SJCRH30 (cell line): ENCODE measurements at regions not wholly inside any gene's neighbourhood (a gene's known extent, or its start where the extent isn't known, plus 50 kb on each side); places are given as distances from the start of the nearest gene placed in this dataset.

ENCODE experiments used
- DNase-seq, 2 experiments: peaks; one replicate each; pipeline ENCODE4 v3.0.0-alpha.2; 2015 to 2020
- H3K27ac ChIP-seq: fragments of 250-450 bp; sonication (Bioruptor Pico); 2 replicates; pipeline ENCODE4 v1.5.1; 2020; ENCODE audit warnings: mild to moderate bottlenecking, moderate library complexity
- H3K27me3 ChIP-seq: fragments of 250-450 bp; sonication (Bioruptor Pico); 2 replicates; pipeline ENCODE4 v1.5.1; 2020; ENCODE audit warnings: mild to moderate bottlenecking, moderate library complexity
- H3K36me3 ChIP-seq: fragments of 250-450 bp; sonication (Bioruptor Pico); 2 replicates; pipeline ENCODE4 v1.5.1; 2020; ENCODE audit warnings: mild to moderate bottlenecking, moderate library complexity
- H3K4me1 ChIP-seq: fragments of 250-450 bp; sonication (Bioruptor Pico); 2 replicates; pipeline ENCODE4 v1.5.1; 2020; ENCODE audit warnings: mild to moderate bottlenecking, moderate library complexity
- H3K4me3 ChIP-seq: fragments of 250-450 bp; sonication (Bioruptor Pico); 2 replicates; pipeline ENCODE4 v1.5.1; 2020; ENCODE audit warnings: mild to moderate bottlenecking, moderate library complexity
- H3K9me3 ChIP-seq: fragments of 250-450 bp; sonication (Bioruptor Pico); replicated peaks from 2 replicates; pipeline ENCODE4 v1.5.1; 2020; ENCODE audit warnings: mild to moderate bottlenecking, moderate library complexity

DNA sequence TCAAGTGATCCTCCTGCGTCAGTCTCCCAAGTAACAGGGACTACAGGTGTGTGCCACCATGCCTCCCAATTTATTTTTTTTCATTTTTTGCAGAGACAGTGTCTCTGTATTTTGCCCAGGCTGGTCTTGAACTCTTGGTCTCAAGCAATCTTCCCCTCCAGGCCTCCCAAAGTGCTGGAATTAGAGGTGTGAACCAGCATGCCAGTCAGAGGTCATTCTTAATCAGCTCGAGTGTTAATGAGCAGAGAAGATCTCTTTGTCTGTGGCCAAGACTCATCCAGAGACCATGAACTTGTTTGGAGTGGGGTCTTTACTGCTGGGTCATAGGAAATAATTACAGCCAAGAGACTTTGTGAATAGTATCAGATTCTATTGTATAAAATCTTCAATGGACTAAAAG lies 99.2 kb upstream of the AP1S2 start:
- DNase-seq: no peak
- H3K9me3 ChIP-seq: no peaks in the 10 kb centered on the region
- H3K27ac ChIP-seq: no peak overlapping the region
- H3K36me3 ChIP-seq: no peaks in the 10 kb centered on the region
- H3K4me3 ChIP-seq: no peak overlapping the region
- no peaks in the 10 kb centered on the region for H3K27me3 ChIP-seq
- no peaks in the 10 kb centered on the region for H3K4me1 ChIP-seq

DNA sequence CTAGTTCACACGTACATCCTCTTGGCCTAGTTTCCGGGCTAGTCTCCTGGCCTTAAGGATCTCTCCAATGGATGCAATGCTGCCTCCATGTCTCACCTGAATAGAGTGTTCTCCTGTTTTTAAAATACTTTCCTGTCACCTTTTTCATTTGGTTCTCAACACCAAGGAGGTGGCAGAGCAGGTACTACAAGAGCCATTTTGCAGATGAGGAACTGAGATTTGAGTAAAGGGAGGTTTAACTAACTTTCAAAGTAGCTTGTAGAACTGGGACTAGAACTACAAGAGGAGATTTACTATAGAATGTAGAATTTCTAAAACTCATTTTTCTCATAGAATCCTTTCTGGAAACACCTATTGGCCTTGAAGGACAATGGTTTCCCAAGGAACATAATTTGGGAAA lies 97.6 kb upstream of the AP1S2 start:
- no peak overlapping the region for H3K27ac ChIP-seq
- DNase-seq: no peak
- H3K36me3 ChIP-seq: no peaks in the 10 kb centered on the region
- H3K27me3 ChIP-seq: no peaks in the 10 kb centered on the region
- no peaks in the 10 kb centered on the region for H3K9me3 ChIP-seq
- no peaks in the 10 kb centered on the region for H3K4me1 ChIP-seq
- H3K4me3 ChIP-seq: no peak overlapping the region

DNA sequence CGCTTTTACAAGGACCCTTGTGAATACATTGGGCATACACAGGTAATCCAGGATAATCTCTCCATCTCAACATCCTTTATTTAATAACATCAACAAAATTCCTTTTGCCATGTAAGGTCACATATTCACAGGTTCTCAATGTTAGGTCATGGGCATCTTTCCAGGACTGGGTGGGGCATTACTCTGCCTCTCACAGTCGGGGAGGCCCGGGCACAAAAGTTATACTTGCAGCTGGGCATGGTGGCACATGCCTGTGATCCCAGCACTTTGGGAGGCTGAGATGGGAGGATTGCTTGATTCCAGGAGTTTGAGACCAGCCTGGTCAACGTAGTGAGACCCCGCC lies 93.7 kb upstream of the AP1S2 start:
- DNase-seq: no peak
- Histone ChIP-seq H3K4me3 (no peak overlapping the region), H3K9me3 (no peaks in the 10 kb centered on the region), H3K36me3 (no peaks in the 10 kb centered on the region), H3K27me3 (no peaks in the 10 kb centered on the region), H3K27ac (no peak overlapping the region), H3K4me1 (no peaks in the 10 kb centered on the region)

DNA sequence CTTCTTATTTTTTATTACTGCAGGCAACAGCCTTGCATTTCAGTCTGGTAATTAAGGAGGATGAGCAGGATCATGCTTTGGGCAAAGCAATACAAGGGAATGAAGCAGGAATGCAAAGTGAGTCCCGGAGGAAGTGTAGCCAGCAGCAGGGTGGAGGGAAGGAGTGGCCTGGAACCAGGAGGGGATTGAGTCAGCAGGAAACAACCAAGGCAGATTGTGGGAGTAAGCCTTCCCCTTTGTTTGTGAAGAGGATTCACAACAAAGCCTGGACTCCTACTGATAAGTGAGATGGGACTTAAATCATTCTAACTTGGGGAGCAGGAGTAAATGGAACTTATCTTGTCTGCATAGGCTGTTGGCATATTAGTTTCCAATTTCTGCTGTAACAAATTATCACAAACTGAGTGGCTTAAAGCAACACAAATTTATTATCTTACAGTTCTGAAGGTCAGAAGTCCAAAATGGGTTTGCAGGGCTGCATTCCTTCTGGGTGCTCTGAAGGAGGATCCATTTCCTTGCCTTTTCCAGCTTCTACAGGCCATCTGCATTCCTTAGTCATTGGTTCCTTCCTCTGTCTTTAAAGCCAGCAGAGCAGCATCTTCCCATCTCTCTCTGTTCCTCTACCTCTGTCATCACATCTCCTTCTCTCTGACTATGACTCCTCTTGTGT lies 93.2 kb upstream of the AP1S2 start:
- DNase-seq: peak; percentile 7 to 9
- Histone ChIP-seq H3K36me3 (no peaks in the 10 kb centered on the region), H3K4me3 (no peak overlapping the region), H3K9me3 (no peaks in the 10 kb centered on the region), H3K27me3 (no peaks in the 10 kb centered on the region), H3K4me1 (no peaks in the 10 kb centered on the region), H3K27ac (no peak overlapping the region)

DNA sequence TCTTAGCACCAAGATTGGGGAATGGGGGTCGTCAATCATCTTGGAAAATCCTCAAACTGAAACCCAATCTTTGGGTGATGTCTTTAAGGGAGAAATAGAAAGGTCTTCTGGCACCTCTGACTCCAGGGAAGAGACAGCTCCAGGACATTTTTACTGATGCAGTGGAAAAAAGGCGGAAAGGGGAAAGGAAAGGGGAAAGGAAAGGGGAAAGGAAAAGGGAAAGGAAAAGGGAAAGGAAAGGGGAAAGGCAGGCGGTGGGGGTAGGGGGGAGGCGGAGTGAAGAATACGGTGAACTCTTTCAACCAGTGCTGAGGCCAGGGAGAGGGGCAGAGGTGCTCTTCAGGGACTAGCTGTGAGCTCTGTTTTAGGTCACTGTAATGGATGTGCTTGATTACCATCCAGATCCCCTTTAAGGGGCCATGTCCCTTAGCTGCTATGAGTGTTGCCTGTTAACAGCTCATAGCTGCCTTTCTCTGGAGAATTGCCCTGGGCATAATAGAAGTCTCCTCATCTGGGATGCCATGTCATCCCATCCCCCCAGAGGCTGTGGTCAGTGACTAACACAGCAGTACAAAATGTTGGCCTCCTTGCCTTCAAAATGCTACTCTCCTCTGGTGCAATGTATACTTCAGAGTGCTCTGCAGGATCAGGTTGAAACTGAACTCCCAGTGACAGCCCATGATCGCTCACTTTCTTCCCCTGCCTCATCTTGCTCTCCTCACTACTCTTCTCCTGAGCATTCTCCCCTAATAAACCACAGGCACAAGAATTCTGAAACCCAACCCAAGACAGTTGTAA lies 92.4 kb upstream of the AP1S2 start:
- no peak overlapping the region for H3K27ac ChIP-seq
- peak; percentile 12 to 21 for DNase-seq
- H3K4me3 ChIP-seq: no peak overlapping the region
- H3K4me1 ChIP-seq: no peaks in the 10 kb centered on the region
- H3K36me3 ChIP-seq: no peaks in the 10 kb centered on the region
- H3K27me3 ChIP-seq: no peaks in the 10 kb centered on the region
- no peaks in the 10 kb centered on the region for H3K9me3 ChIP-seq

DNA sequence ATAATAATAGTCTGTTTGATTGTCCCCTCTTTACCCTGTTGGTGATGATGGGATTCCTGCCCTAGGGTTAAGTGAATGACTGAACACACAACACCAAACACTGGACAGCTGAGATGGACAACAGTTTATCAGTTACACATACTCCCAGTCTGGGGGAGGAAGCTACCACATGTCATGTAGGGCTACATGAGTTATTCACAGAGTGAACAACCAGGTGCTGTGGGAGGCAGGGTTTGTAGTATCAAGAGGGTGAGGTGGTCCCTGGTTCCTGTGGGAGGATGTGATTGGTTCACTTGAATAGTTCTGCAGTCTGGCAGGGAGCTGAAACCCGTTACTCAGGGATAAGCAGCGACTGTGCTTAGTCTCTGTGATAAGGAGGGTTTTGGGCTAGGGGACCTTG lies 88.8 kb upstream of the AP1S2 start:
- no peaks in the 10 kb centered on the region for H3K9me3 ChIP-seq
- no peak overlapping the region for H3K27ac ChIP-seq
- H3K36me3 ChIP-seq: no peaks in the 10 kb centered on the region
- H3K4me3 ChIP-seq: no peak overlapping the region
- DNase-seq: no peak
- no peaks in the 10 kb centered on the region for H3K27me3 ChIP-seq
- H3K4me1 ChIP-seq: no peaks in the 10 kb centered on the region

DNA sequence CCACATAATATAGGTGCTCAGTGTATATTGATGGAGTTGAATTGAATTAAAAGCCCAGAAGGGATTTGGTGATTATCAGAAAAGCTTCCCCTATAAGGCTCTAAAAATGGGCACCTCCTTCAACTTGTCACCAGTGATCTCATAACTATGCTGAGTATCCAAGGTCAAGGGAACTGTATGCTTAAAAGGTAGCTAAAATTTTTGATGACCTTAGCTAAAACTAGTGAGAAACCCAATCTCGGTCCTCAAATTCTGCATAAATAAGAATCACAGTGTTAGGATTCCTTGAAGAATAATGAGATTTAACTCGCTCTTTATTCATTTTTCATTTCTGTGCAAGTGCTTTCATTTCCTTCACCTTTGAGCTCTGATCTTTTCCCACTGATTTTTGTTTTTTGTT lies 87.7 kb upstream of the AP1S2 start:
- no peak for DNase-seq
- no peaks in the 10 kb centered on the region for H3K4me1 ChIP-seq
- H3K9me3 ChIP-seq: no peaks in the 10 kb centered on the region
- H3K27me3 ChIP-seq: no peaks in the 10 kb centered on the region
- no peaks in the 10 kb centered on the region for H3K36me3 ChIP-seq
- H3K4me3 ChIP-seq: no peak overlapping the region
- H3K27ac ChIP-seq: no peak overlapping the region

DNA sequence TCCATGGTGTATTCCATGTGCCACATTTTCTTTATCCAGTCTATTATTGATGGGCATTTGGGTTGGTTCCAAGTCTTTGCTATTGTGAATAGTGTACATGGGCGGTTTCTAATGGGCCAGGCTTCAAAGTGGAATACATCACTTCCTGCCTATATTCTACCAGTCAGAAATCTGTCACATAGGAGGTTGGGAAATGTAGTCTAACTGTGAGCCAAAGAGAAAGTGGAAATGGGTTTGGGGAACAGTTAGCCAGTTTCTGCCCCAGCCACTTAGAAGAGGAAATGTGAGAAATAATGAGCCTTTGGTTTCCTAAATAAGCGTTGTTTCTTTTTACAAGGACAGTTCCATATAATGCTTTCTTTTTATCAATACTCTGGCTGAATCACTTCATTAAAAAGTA lies 85.1 kb upstream of the AP1S2 start:
- Histone ChIP-seq H3K4me3 (no peak overlapping the region), H3K27ac (no peak overlapping the region), H3K36me3 (no peaks in the 10 kb centered on the region), H3K9me3 (no peaks in the 10 kb centered on the region), H3K27me3 (no peaks in the 10 kb centered on the region), H3K4me1 (no peaks in the 10 kb centered on the region)
- DNase-seq: no peak

DNA sequence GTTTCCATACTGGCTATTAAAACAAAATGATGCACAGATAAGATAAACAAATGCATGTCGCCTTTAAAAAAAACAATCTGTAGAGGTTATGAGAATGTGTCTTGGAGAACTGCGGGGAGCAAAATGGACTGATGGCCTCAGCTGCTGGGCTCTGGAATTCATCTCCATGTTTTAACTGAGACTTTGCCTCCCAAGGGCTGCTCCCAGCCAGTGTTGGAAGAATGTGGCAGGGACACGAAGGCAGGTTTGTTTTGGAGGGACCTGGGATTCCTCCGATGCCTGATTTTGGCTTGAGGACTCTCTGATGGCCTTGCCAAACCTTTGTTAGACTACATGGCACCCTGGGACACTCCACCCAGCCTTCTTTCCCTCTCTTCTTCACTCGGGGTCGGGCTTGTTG lies 83.5 kb upstream of the AP1S2 start:
- Histone ChIP-seq H3K4me1 (no peaks in the 10 kb centered on the region), H3K9me3 (no peaks in the 10 kb centered on the region), H3K27ac (no peak overlapping the region), H3K27me3 (0 out of 2 replicates have a peak, but pooled peaks cover 3% of the 10 kb centered on the region), H3K4me3 (no peak overlapping the region), H3K36me3 (no peaks in the 10 kb centered on the region)
- DNase-seq: no peak

DNA sequence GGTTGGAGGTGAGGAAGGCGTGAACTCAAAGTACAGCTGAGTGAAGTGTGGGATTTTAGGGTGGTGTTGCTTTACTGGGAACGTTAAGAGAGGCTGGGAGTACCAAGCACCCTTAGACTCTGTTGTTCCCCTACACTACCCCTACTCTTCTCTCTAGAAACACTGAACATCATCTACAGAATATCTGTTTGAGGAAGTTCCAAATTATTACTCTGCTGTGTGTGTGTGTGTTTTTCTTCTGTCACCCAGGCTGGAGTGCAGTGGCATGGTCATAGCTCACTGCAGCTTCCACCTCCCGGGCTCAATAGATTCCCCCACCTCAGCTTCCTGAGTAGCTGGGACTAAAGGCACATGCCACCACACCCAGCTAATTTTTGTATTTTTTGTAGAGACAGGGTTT lies 76.7 kb upstream of the AP1S2 start:
- H3K4me3 ChIP-seq: no peak overlapping the region
- no peak for DNase-seq
- H3K27me3 ChIP-seq: 0 out of 2 replicates have a peak, but pooled peaks cover 3% of the 10 kb centered on the region
- no peaks in the 10 kb centered on the region for H3K4me1 ChIP-seq
- H3K27ac ChIP-seq: no peak overlapping the region
- H3K9me3 ChIP-seq: no peaks in the 10 kb centered on the region
- H3K36me3 ChIP-seq: no peaks in the 10 kb centered on the region

DNA sequence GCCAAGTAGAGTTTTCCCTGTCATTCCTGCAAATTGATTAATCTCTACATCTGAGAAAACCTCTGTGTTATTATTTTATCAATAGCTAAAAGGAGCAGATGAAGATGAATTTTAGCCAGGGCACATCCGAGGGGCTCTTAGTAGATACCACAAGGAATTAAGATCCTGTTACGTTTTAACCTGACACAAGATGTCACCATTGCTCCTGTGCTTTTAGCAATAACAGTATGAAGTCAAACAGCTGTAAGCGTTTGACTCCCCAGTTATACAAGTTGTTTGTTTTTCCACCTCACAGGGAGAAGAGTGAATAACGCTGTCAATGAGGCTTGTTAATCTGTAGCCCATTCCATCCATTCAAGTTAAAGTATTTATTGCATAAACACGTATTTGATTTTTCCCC lies 76.0 kb upstream of the AP1S2 start:
- Histone ChIP-seq H3K27me3 (0 out of 2 replicates have a peak, but pooled peaks cover 3% of the 10 kb centered on the region), H3K27ac (no peak overlapping the region), H3K9me3 (no peaks in the 10 kb centered on the region), H3K36me3 (no peaks in the 10 kb centered on the region), H3K4me1 (no peaks in the 10 kb centered on the region), H3K4me3 (no peak overlapping the region)
- DNase-seq: peak in 1 of 2 experiments; percentile 16

DNA sequence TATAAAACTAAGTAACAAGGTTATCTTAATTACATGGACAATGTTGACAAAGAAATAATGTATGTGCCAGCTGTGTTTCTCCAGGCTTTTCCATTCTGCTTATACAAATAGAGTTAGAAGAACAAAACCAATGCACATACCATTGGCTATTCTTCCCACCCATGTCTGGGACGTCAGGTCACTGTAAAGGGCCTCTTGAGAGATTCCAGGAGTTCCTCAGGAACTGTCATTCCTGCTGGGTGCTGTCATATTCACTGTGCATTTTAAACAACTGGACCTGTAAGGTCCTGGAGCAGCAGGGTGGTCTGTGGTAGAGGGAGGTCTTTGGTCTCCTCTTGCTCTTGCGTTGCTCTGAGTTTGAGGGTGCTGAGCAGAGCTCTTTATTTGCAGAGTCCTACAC lies 74.6 kb upstream of the AP1S2 start:
- no peaks in the 10 kb centered on the region for H3K36me3 ChIP-seq
- no peaks in the 10 kb centered on the region for H3K9me3 ChIP-seq
- no peak overlapping the region for H3K4me3 ChIP-seq
- no peaks in the 10 kb centered on the region for H3K4me1 ChIP-seq
- 0 out of 2 replicates have a peak, but pooled peaks cover under 1% of the 10 kb centered on the region for H3K27me3 ChIP-seq
- DNase-seq: no peak
- no peak overlapping the region for H3K27ac ChIP-seq

DNA sequence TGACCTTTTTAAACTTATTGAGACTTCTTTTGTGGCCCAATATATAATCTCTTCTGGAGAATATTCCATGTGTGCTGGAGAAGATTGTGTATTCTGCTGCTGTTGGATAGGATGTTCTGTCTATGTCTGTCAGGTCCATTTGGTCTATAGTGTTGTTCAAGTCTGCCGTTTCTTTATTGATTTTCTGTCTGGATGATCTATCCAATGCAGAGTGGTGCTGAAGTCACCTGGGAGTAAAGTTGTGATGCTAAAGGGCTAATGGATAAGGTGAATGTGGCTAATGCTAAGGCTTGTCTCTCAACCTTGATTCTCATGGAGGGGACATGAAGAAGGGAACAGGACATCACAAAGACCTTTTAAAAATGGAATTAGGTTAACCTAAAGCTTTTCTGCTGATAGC lies 72.0 kb upstream of the AP1S2 start:
- Histone ChIP-seq H3K36me3 (no peaks in the 10 kb centered on the region), H3K4me3 (no peak overlapping the region), H3K27me3 (no peaks in the 10 kb centered on the region), H3K27ac (no peak overlapping the region), H3K4me1 (no peaks in the 10 kb centered on the region), H3K9me3 (no peaks in the 10 kb centered on the region)
- DNase-seq: no peak

DNA sequence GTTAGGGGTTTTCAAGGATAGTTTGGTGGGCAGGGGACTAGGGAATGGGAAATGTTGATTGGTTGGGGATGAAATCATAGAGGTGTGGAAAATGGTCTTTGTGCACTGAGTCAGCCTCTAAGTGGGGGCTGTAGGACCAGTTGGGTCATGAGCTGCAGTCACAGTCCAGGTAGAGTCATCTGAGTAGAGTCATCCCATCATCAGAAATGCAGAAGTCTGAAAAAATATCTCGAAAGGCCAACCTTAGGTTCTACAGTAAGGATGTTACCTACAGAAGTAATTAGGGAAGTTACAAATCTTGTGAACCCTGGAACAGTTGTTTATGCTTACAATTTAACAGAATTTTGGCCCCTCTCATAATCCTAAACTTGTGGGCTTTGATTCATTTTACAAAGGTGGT lies 63.4 kb upstream of the AP1S2 start:
- Histone ChIP-seq H3K4me3 (no peak overlapping the region), H3K27ac (no peak overlapping the region), H3K27me3 (no peaks in the 10 kb centered on the region), H3K36me3 (no peaks in the 10 kb centered on the region), H3K9me3 (no peaks in the 10 kb centered on the region), H3K4me1 (no peaks in the 10 kb centered on the region)
- DNase-seq: no peak

DNA sequence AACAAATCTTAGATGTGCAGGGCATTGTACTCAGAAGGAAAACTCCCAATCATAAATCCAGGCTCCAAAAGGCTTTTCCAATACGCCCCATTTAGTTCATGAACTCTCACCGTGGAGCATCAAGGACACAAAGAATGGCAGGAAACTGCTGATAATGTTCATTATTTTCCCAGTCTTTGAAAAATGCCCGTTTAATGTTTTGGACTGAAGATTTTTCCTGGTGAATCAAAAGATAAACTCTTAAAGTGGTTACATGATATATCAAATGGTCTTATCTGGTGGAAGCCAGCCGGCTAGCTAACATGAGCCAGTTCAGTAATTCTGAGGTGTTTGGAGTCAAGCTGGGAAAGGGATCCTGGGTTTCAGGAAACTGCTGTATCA lies 62.1 kb upstream of the AP1S2 start:
- no peaks in the 10 kb centered on the region for H3K9me3 ChIP-seq
- no peaks in the 10 kb centered on the region for H3K27me3 ChIP-seq
- no peak overlapping the region for H3K4me3 ChIP-seq
- H3K36me3 ChIP-seq: no peaks in the 10 kb centered on the region
- no peak overlapping the region for H3K27ac ChIP-seq
- no peak for DNase-seq
- no peaks in the 10 kb centered on the region for H3K4me1 ChIP-seq
